Right ventricle myocardium inferior (tissue), 1 donor: ENCODE measurements at regions not wholly inside any gene's neighbourhood (a gene's known extent, or its start where the extent isn't known, plus 50 kb on each side); places are given as distances from the start of the nearest gene placed in this dataset.

Experiments used
- ATAC-seq: fragments of 200-7000 bp; cut with Tn5 transposase; one replicate; pipeline ENCODE4 v1.9.1; 2020; ENCODE audit warnings: mild to moderate bottlenecking, moderate library complexity
- DNase-seq: peaks from one replicate; pipeline ENCODE4 v3.0.0; 2021; ENCODE audit errors: missing footprints
- intact Hi-C: fragments of 100-400 bp; cut with DNase I; formaldehyde crosslinking; loops from one replicate; pipeline ENCODE4 v1.11.0; 2022
- donor health status: DM: no; HTN: yes; CAD: no; lungs with severe emphysema.

- intact Hi-C loops: no loop called here
- ATAC-seq (no peak), DNase-seq (no peak)
These were observed 50.8 kb upstream of the PRSS1 start for GRCh38 chr7:142698429-142698828.

DNA sequence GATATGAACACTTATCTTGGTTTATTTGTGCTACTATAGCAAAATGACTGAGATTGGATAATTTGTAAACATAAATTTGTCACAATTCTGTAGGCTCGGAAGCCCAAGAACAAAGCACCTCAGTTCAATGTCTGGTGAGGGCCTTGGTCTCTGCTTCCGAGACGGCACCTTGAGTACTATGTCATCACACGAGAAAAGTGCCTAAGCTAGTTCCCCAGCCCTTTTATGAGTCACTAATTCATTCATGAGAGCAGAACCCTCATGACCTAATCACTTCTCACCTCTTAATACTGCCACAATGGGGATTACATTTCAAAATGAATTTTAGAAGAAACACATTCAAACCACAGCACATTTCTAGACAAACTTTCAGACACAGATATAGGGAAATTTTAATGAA is 52.0 kb upstream of the PRSS1 start:
- intact Hi-C loops: no loop called here
- DNase-seq: no peak
- ATAC-seq: no peak

DNA sequence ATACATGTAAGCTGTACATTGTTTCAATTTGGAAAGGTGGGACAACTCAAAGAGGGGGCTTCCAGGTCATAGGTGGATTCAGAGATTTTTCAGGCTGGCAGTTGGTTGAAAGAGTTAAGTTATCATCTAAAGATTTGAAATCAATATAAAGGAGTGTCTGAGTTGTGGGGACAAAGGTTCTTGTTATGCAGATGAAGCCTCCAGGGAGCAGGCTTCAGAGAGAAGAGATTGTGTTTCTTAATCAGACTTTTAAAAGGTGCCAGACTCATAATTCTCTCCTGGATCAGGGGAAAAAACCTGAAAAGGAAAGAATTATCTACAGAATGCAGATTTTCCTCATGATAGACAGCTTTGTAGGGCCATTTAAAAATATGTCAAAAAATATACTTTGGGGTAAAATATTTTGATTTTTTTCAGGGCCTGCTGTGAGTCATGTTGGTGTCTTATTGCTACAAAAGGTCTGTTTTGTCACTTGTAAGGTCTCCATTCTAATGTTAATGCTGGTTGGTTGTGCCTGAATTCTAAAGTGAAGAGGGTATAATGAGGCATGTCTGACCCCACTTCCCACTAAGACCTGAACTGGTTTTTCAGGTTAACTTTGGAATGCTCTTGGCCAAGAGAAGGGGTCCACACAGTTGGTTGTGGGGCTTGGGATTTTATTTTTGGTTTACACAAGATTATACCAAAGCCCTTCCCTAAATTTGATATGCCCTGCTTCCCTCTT is 52.7 kb upstream of the PRSS1 start:
- DNase-seq: no peak
- ATAC-seq: no peak
- intact Hi-C loops: no loop called here

DNA sequence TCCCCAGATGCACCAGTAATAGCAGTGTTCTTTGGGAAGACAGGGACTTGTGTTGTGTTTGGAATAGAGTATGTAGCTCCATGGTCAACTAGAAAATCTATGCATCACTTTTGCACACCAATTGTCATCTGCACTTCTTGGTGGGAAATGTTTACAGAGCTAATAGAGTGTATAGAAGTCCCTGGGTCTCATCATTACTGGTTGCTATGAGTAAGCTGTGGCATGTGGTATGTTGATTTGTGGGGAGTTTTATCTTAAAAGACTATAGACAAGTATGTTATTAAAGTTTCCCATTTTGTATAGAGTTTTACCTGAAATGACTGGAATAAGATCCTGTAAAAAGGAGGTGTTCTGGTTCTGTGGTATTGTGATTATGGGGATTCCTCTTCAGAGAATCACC is 55.4 kb upstream of the PRSS1 start:
- no peak for DNase-seq
- intact Hi-C loops: no loop called here
- no peak for ATAC-seq

- no peak for DNase-seq
- ATAC-seq: no peak
- intact Hi-C loops: no loop called here
These were observed 58.6 kb upstream of the PRSS1 start for GRCh38 chr7:142690554-142691182.

DNA sequence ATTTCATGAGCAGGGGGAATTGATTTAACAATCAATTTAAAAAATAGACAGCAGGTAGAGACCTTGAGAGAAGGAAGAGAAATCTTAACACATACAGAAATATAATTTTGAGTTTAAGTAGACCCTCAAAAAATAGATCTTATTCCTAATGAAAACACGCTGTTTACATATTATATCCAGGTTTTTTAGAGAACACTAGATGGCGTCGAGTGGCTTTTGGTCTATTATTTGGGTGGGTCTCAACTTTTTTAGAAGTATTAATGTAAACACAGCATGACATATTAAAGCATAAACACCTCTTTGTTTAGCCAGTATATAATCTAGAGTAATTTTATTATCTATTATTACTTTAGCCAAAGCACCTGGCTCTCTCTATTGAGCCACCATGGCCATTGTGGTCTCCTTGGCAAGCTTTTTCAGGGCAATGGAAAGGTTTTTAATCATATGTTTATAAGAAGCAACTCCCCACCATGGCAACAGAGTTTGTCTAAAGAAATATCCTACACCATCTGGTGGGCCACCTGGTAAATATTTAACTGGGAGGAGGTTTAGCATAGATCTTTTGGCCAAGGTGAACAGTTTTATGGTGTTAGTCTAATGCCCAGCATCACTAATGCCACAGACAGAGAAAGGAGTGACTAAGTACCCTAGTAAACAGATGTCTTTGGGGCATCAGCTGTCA is 59.7 kb upstream of the PRSS1 start:
- intact Hi-C loops: no loop called here
- DNase-seq (no peak), ATAC-seq (no peak)

- intact Hi-C loops: no loop called here
- ATAC-seq (no peak), DNase-seq (no peak)
These were observed 63.3 kb upstream of the PRSS1 start for GRCh38 chr7:142685877-142686508.

GRCh38 chr7:142681314-142682092 is 67.8 kb upstream of the PRSS1 start:
- DNase-seq (no peak), ATAC-seq (no peak)
- intact Hi-C loops: no loop called here

- ATAC-seq: no peak
- intact Hi-C loops: no loop called here
- DNase-seq: no peak
These were observed 77.8 kb upstream of the PRSS1 start for GRCh38 chr7:142671506-142671905.

GRCh38 chr7:142670511-142670910 is 78.8 kb upstream of the PRSS1 start:
- DNase-seq (no peak), ATAC-seq (no peak)
- intact Hi-C loops: no loop called here

DNA sequence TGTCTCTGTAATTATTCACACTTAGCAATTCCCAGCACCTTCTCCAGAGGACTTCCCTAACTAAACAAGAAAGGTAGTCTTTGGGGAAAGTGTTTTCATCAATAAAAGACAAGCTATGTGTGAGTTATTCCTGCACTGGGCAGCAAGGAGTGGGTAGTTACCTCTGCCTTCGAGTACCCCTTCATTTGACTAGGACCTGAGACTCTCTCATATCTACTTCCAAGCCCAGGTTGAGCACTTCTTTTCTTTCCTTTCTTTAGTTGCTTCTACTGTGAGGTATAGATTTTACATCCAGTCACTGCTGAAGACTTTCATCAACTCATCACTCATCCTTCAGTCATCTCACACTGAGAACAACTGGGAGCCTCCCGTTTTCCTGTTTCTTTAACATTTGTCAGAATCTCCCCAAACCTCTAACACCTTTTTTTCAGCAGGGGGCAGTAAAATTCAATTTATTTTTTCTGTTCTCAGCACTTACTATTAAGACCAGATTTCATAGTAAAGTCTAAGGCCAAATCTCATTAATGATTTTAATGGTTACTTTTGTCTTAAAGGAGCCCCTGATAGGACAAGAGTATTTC is 80.1 kb upstream of the PRSS1 start:
- ATAC-seq: no peak
- no peak for DNase-seq
- intact Hi-C loops: loop anchor here (1.0 kb wide), 1 partner anchor 114 kb away; no protein-coding TSS in a partner anchor

GRCh38 chr7:142668495-142668894 is 80.8 kb upstream of the PRSS1 start:
- DNase-seq (no peak), ATAC-seq (no peak)
- intact Hi-C loops: no loop called here

GRCh38 chr7:142657376-142657775 is 91.9 kb upstream of the PRSS1 start:
- ATAC-seq (no peak), DNase-seq (no peak)
- intact Hi-C loops: no loop called here

DNA sequence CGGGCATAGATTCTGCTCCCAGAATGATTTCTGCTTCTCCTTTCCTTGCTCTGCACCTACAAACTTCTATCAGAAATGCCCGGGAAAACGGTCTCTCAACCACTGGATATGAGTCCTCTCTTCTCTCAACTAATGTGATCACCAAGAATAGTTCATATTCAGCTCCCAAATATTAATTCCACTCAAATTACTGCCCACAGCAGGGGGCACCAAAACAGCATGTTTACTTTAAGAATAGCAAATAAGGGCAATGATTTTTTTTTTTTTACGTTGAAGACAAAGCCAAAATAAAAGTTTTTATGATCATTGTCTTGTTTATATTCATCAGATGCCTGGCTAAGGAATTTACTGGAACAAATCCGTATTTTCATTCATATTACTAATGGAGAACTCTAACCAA is 94.9 kb upstream of the PRSS1 start:
- DNase-seq (no peak), ATAC-seq (no peak)
- intact Hi-C loops: no loop called here

DNA sequence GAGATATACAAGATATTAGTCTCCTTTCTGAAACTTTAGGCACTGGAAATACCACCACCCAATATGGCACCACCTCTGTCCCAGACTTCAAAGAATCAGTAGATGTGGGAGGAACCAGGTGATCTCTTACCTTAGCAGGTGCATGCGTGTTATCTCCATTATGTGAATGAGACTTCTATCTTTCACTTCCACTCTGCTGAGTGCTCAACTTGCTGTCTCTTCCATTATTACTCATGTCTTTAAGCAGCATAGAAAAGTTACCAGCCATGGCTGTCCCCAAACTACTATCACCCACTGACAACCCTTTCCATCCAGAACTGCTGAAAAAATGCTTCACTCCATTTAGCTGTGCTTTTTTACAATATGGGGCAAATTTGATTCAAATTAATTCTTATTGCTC is 101.5 kb upstream of the PRSS1 start:
- DNase-seq (no peak), ATAC-seq (no peak)
- intact Hi-C loops: no loop called here

- ATAC-seq: no peak
- no peak for DNase-seq
- intact Hi-C loops: no loop called here
These were observed 102.7 kb upstream of the PRSS1 start for GRCh38 chr7:142646386-142647140.

- ATAC-seq: no peak
- intact Hi-C loops: no loop called here
These were observed 103.5 kb upstream of the PRSS1 start for GRCh38 chr7:142645777-142646176.

GRCh38 chr7:142642316-142642715 is 107.0 kb upstream of the PRSS1 start:
- ATAC-seq (no peak), DNase-seq (no peak)
- intact Hi-C loops: no loop called here

More at GRCh38 chr7:142645777-142646176, 103.5 kb upstream of the PRSS1 start:
- DNase-seq: no peak
